Keratinocyte (primary cell): ENCODE measurements at regions not wholly inside any gene's neighbourhood (a gene's known extent, or its start where the extent isn't known, plus 50 kb on each side); places are given as distances from the start of the nearest gene placed in this dataset.

Source experiments
- DNase-seq: peaks from one replicate; pipeline ENCODE4 v3.0.0-alpha.2; 2011; ENCODE audit warnings: low read depth, missing footprints, low spot score
- FAIRE-seq: peaks from 2 replicates; lab custom pipeline; 2011; peaks lifted over from hg19 to GRCh38; lab: Jason Lieb, UNC
- H2AFZ ChIP-seq: 2 replicates; pipeline ENCODE4 v1.6.0; 2012; ENCODE audit warnings: low read length, control low read depth, inconsistent platforms; ENCODE audit not compliant: control insufficient read depth
- H3K27ac ChIP-seq: 2 replicates; pipeline ENCODE4 v1.5.1; 2011; ENCODE audit warnings: low read length; ENCODE audit not compliant: control insufficient read depth, insufficient read depth
- H3K27me3 ChIP-seq: 3 replicates; pipeline ENCODE4 v1.6.0; 2011; ENCODE audit warnings: low read length; ENCODE audit not compliant: control insufficient read depth, insufficient read depth; ENCODE audit errors: extremely low read depth
- H3K36me3 ChIP-seq, 2 experiments: 2 replicates in 1 of 2; 3 replicates in 1 of 2; pipeline ENCODE4 v1.5.1; 2011; ENCODE audit warnings: low read length in 2 of 2, mild to moderate bottlenecking in 1 of 2; ENCODE audit not compliant: control insufficient read depth in 2 of 2, insufficient read depth in 2 of 2; ENCODE audit errors: extremely low read depth in 1 of 2
- H3K4me1 ChIP-seq: 3 replicates; pipeline ENCODE4 v1.5.1; 2011; ENCODE audit warnings: low read length; ENCODE audit not compliant: control insufficient read depth, insufficient read depth; ENCODE audit errors: extremely low read depth
- H3K4me2 ChIP-seq: 3 replicates; pipeline ENCODE4 v1.6.0; 2011; ENCODE audit warnings: low read depth, low read length; ENCODE audit not compliant: control insufficient read depth, insufficient read depth; ENCODE audit errors: extremely low read depth
- H3K4me3 ChIP-seq, 3 experiments: fragments of 200-600 bp in 1 of 3; sonication (generic) in 1 of 3; 2 replicates in 2 of 3; 3 replicates in 1 of 3; pipeline ENCODE4 v1.5.1; 2011 to 2016; ENCODE audit warnings: low read length in 3 of 3, mild to moderate bottlenecking in 3 of 3, control low read depth in 2 of 3, inconsistent platforms in 1 of 3, low read depth in 1 of 3, mixed read lengths in 1 of 3, mixed run types in 1 of 3, moderate library complexity in 1 of 3; ENCODE audit not compliant: control insufficient read depth in 2 of 3, insufficient read depth in 2 of 3; ENCODE audit errors: extremely low read depth in 1 of 3
- H3K79me2 ChIP-seq: 2 replicates; pipeline ENCODE4 v1.6.0; 2012; ENCODE audit warnings: low read length; ENCODE audit not compliant: control insufficient read depth, insufficient read depth
- H3K9ac ChIP-seq: 3 replicates; pipeline ENCODE4 v1.6.0; 2011; ENCODE audit warnings: low read length; ENCODE audit not compliant: control insufficient read depth, insufficient read depth; ENCODE audit errors: extremely low read depth
- H3K9me1 ChIP-seq: 3 replicates; pipeline ENCODE4 v1.6.0; 2011; ENCODE audit warnings: low read length; ENCODE audit not compliant: control insufficient read depth, insufficient read depth; ENCODE audit errors: extremely low read depth
- H3K9me3 ChIP-seq: 2 replicates; pipeline ENCODE4 v1.5.1; 2012; ENCODE audit warnings: low read depth, low read length; ENCODE audit not compliant: control insufficient read depth
- H4K20me1 ChIP-seq: 3 replicates; pipeline ENCODE4 v1.6.0; 2011; ENCODE audit warnings: low read length; ENCODE audit not compliant: control insufficient read depth, insufficient read depth; ENCODE audit errors: extremely low read depth
- CTCF ChIP-seq, 3 experiments: IDR thresholded peaks in 1 of 3; conservative IDR thresholded peaks in 1 of 3; optimal IDR thresholded peaks in 1 of 3; 2 replicates in 2 of 3; 3 replicates in 1 of 3; pipeline versions ENCODE3 to v1.5.1; 2011; ENCODE audit warnings: low read length in 3 of 3, mild to moderate bottlenecking in 3 of 3, moderate library complexity in 2 of 3, control low read depth in 1 of 3, inconsistent platforms in 1 of 3; ENCODE audit not compliant: insufficient read depth in 2 of 3; ENCODE audit errors: extremely low read depth in 1 of 3
- EZH2 ChIP-seq: IDR thresholded peaks from one replicate; pipeline ENCODE4 v1.6.1; 2012; ENCODE audit warnings: inconsistent platforms, mild to moderate bottlenecking, low read length, moderate library complexity
- dilution Hi-C: fragments of 300-500 bp; cut with MboI; formaldehyde crosslinking; loops from one replicate; pipeline ENCODE4 v1.7.0; 2020; ENCODE audit warnings: low sequenced_read_pairs; ENCODE audit not compliant: extremely low pct_ligation_motif_present

GRCh38 chr2:125643585-125643984 lies 1012.4 kb upstream of the GYPC start:
- Histone ChIP-seq H3K4me1 (no peaks in the 10 kb centered on the region), H3K9me3 (no peaks in the 10 kb centered on the region), H3K9ac (no peak overlapping the region), H3K9me1 (no peaks in the 10 kb centered on the region), H3K4me2 (no peak overlapping the region), H3K36me3 (no peaks in the 10 kb centered on the region), H3K79me2 (no peaks in the 10 kb centered on the region), H3K27ac (no peak overlapping the region), H4K20me1 (no peaks in the 10 kb centered on the region), H2AFZ (no peak overlapping the region), H3K27me3 (no peaks in the 10 kb centered on the region), H3K4me3 (no peak overlapping the region)
- FAIRE-seq (no peak), DNase-seq (no peak)
- dilution Hi-C loops: no loop called here
- no peak for TF ChIP-seq EZH2
- no peak for TF ChIP-seq CTCF (optimal IDR thresholded peaks at IDR 0.05 in 1 of 3, IDR thresholded peaks at IDR 0.05 in 1 of 3, conservative IDR thresholded peaks at IDR 0.05 in 1 of 3; ENCODE audit: extremely low read depth in 1 of 3, insufficient read depth in 2 of 3, low read length in 3 of 3)

- no peak overlapping the region for H3K9ac ChIP-seq
- H2AFZ ChIP-seq: no peak overlapping the region
- TF ChIP-seq EZH2: no peak
- TF ChIP-seq CTCF (optimal IDR thresholded peaks at IDR 0.05 in 1 of 3, IDR thresholded peaks at IDR 0.05 in 1 of 3, conservative IDR thresholded peaks at IDR 0.05 in 1 of 3; ENCODE audit: extremely low read depth in 1 of 3, insufficient read depth in 2 of 3, low read length in 3 of 3): no peak
- H3K9me3 ChIP-seq: no peaks in the 10 kb centered on the region
- H3K9me1 ChIP-seq: no peaks in the 10 kb centered on the region
- H3K27ac ChIP-seq: no peak overlapping the region
- H3K4me2 ChIP-seq: no peak overlapping the region
- no peak overlapping the region for H3K4me3 ChIP-seq
- dilution Hi-C loops: no loop called here
- H3K79me2 ChIP-seq: no peaks in the 10 kb centered on the region
- no peaks in the 10 kb centered on the region for H3K36me3 ChIP-seq
- FAIRE-seq: no peak
- DNase-seq: no peak
- no peaks in the 10 kb centered on the region for H3K4me1 ChIP-seq
- H4K20me1 ChIP-seq: no peaks in the 10 kb centered on the region
- no peaks in the 10 kb centered on the region for H3K27me3 ChIP-seq
Observed at GRCh38 chr2:125644257-125644656, 1011.7 kb upstream of the GYPC start.
